HepG2 (cell line): ENCODE measurements at regions not wholly inside any gene's neighbourhood (a gene's known extent, or its start where the extent isn't known, plus 50 kb on each side); places are given as distances from the start of the nearest gene placed in this dataset.

Experiments used
- ATAC-seq: fragments of 200-7000 bp; cut with Tn5 transposase; 3 replicates; pipeline ENCODE4 v1.9.1; 2020; ENCODE audit warnings: mild to moderate bottlenecking, moderate library complexity
- BruUV-seq: library from RNA; stranded (reverse); fragments of 400-500 nt; replicated peaks from 2 replicates; lab custom pipeline; 2021; lab: Mats Ljungman, UMichigan
- CTCF ChIA-PET: fragments of 300-600 bp; formaldehyde crosslinking; extraction: SDS; loops from one replicate; lab custom pipeline; 2021; ENCODE audit warnings: low total read pairs, inconsistent platforms, low intra/inter-chr PET ratio; lab: Yijun Ruan, JAX
- POLR2A ChIA-PET: fragments of 350-600 bp; sonication (Branson Sonifier 250); formaldehyde crosslinking; loops from one replicate; lab custom pipeline; 2020; ENCODE audit warnings: antibody characterized with exemption, inconsistent platforms; lab: Yijun Ruan, JAX
- DNase-seq: peaks from one replicate; pipeline ENCODE4 v3.0.0-alpha.2; 2015; ENCODE audit warnings: low spot score
- FAIRE-seq: peaks from 3 replicates; lab custom pipeline; 2011; peaks lifted over from hg19 to GRCh38; lab: Jason Lieb, UNC
- H2AFZ ChIP-seq: one replicate; pipeline ENCODE4 v1.6.1; 2011; ENCODE audit warnings: low read length, inconsistent platforms
- H3K27ac ChIP-seq: fragments of 300-600 bp; 3 replicates; pipeline ENCODE4 v1.8.0; 2011; ENCODE audit warnings: mixed run types, mild to moderate bottlenecking, mixed read lengths, low read length, inconsistent platforms; ENCODE audit not compliant: insufficient read depth; ENCODE audit errors: extremely low read length
- H3K27me3 ChIP-seq, 2 experiments: fragments of 200-600 bp in 1 of 2; 2 replicates in 1 of 2; 3 replicates in 1 of 2; pipeline versions ENCODE4 v1.6.0 to v1.8.0; 2011; ENCODE audit warnings: low read length in 2 of 2, mild to moderate bottlenecking in 2 of 2, moderate library complexity in 2 of 2, inconsistent platforms in 1 of 2; ENCODE audit not compliant: insufficient read depth in 2 of 2, control insufficient read depth in 1 of 2
- H3K36me3 ChIP-seq, 2 experiments: fragments of 200-600 bp in 1 of 2; replicated peaks in 1 of 2; 2 replicates in 1 of 2; 3 replicates in 1 of 2; pipeline versions ENCODE4 v1.5.1 to v1.8.0; 2011; ENCODE audit warnings: low read length in 2 of 2, inconsistent platforms in 1 of 2; ENCODE audit not compliant: insufficient read depth in 2 of 2, control insufficient read depth in 1 of 2
- H3K4me1 ChIP-seq: 2 replicates; pipeline ENCODE4 v1.5.1; 2012; ENCODE audit warnings: low read length, inconsistent platforms; ENCODE audit not compliant: insufficient read depth
- H3K4me2 ChIP-seq: 2 replicates; pipeline ENCODE4 v1.6.0; 2011; ENCODE audit warnings: low read depth, low read length, inconsistent platforms
- H3K4me3 ChIP-seq, 3 experiments: fragments of 200-600 bp in 1 of 3; sonication (generic), shearing (Covaris generic) in 1 of 3; replicated peaks in 1 of 3; 2 replicates each; pipeline ENCODE4 v1.5.1; 2011 to 2016; ENCODE audit warnings: low read length in 3 of 3, inconsistent platforms in 2 of 3, low read depth in 2 of 3, mild to moderate bottlenecking in 2 of 3, control low read depth in 1 of 3, mixed read lengths in 1 of 3; ENCODE audit not compliant: insufficient read depth in 1 of 3
- H3K79me2 ChIP-seq: one replicate; pipeline ENCODE4 v1.6.1; 2011; ENCODE audit warnings: low read length, inconsistent platforms; ENCODE audit not compliant: insufficient read depth
- H3K9ac ChIP-seq: 2 replicates; pipeline ENCODE4 v1.6.0; 2011; ENCODE audit warnings: mild to moderate bottlenecking, low read depth, low read length, inconsistent platforms; ENCODE audit not compliant: insufficient read depth
- H3K9me3 ChIP-seq: 2 replicates; pipeline ENCODE4 v1.5.1; 2012; ENCODE audit warnings: mild to moderate bottlenecking, low read length
- H4K20me1 ChIP-seq: 2 replicates; pipeline ENCODE4 v1.6.0; 2011; ENCODE audit warnings: inconsistent platforms, mild to moderate bottlenecking, low read length, moderate library complexity; ENCODE audit not compliant: insufficient read depth
- ASH2L ChIP-seq: fragments of 300-600, 200-600 bp; sonication (generic); IDR thresholded peaks from 2 replicates; pipeline ENCODE4 v1.7.0; 2017; ENCODE audit warnings: low read depth, mild to moderate bottlenecking, moderate library complexity, mixed read lengths, low read length; ENCODE audit not compliant: insufficient read length
- GMEB2 ChIP-seq: IDR thresholded peaks from 2 replicates; pipeline ENCODE4 v1.6.1; 2016; ENCODE audit warnings: missing biosample characterization, missing genetic modification reagents, low read depth
- HES4 ChIP-seq: sonication (generic); formaldehyde crosslinking; IDR thresholded peaks from 2 replicates; pipeline ENCODE4 v1.9.0; 2021; ENCODE audit warnings: mild to moderate bottlenecking, missing genetic modification reagents, borderline replicate concordance
- NFYC ChIP-seq: IDR thresholded peaks from 2 replicates; pipeline ENCODE4 v1.6.1; 2016; ENCODE audit warnings: missing genetic modification reagents, missing compliant biosample characterization
- ZNF777 ChIP-seq: sonication (generic); formaldehyde crosslinking; IDR thresholded peaks from 2 replicates; pipeline ENCODE4 v1.4.0; 2020; ENCODE audit warnings: missing genetic modification reagents
- ZNF883 ChIP-seq: sonication (generic); formaldehyde crosslinking; IDR thresholded peaks from 2 replicates; pipeline ENCODE4 v1.5.1; 2020; ENCODE audit warnings: mild to moderate bottlenecking, missing genetic modification reagents; ENCODE audit errors: not compliant biosample characterization
- WGBS: methylation state at CpG from one replicate; pipeline ENCODE4 v1.1.6; 2017; ENCODE audit warnings: low lambda C conversion rate; 5-methylcytosine and 5-hydroxymethylcytosine counted together
- in situ Hi-C: cut with HindIII; loops from 2 replicates; pipeline ENCODE4 v1.10.0; 2017; ENCODE audit warnings: low pct_unique_long_range_greater_than_20kb; ENCODE audit not compliant: extremely low pct_ligation_motif_present
- intact Hi-C: fragments of 100-400 bp; cut with micrococcal nuclease; formaldehyde crosslinking; loops from one replicate; pipeline ENCODE4 v1.10.0; 2022; ENCODE audit not compliant: unreplicated experiment
- TF ChIP-seq, protein P1 (sequence below): IDR thresholded peaks from 2 replicates; pipeline ENCODE4 v1.6.1; 2016; ENCODE audit warnings: low read depth, missing genetic modification reagents, missing compliant biosample characterization

DNA sequence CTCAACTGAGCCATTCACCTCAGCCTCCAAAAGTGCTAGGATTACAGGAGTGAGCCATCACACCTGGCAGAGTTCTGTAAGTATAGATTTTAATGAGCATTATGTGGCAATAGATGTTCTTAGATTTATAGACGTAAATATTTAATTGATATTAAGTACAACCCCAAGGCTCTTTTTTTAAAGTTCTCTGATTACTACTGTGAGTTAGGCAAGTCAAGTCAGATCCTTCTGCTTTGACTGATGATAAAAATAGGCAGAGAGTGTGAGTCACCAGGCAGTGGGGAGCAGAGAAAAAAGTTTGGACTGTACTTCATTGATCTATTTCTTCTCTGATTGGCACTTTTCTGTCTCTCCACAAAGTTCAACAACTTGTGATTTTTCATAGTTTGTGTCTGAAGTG is 1379.9 kb downstream of the UQCRFS1 start:
- TF ChIP-seq ASH2L: no peak
- TF ChIP-seq ZNF883 (CRISPR knock-in tag): no peak
- no peak for TF ChIP-seq ZNF777 (CRISPR knock-in tag)
- no peak for TF ChIP-seq NFYC (CRISPR knock-in tag)
- TF ChIP-seq, protein P1, sequence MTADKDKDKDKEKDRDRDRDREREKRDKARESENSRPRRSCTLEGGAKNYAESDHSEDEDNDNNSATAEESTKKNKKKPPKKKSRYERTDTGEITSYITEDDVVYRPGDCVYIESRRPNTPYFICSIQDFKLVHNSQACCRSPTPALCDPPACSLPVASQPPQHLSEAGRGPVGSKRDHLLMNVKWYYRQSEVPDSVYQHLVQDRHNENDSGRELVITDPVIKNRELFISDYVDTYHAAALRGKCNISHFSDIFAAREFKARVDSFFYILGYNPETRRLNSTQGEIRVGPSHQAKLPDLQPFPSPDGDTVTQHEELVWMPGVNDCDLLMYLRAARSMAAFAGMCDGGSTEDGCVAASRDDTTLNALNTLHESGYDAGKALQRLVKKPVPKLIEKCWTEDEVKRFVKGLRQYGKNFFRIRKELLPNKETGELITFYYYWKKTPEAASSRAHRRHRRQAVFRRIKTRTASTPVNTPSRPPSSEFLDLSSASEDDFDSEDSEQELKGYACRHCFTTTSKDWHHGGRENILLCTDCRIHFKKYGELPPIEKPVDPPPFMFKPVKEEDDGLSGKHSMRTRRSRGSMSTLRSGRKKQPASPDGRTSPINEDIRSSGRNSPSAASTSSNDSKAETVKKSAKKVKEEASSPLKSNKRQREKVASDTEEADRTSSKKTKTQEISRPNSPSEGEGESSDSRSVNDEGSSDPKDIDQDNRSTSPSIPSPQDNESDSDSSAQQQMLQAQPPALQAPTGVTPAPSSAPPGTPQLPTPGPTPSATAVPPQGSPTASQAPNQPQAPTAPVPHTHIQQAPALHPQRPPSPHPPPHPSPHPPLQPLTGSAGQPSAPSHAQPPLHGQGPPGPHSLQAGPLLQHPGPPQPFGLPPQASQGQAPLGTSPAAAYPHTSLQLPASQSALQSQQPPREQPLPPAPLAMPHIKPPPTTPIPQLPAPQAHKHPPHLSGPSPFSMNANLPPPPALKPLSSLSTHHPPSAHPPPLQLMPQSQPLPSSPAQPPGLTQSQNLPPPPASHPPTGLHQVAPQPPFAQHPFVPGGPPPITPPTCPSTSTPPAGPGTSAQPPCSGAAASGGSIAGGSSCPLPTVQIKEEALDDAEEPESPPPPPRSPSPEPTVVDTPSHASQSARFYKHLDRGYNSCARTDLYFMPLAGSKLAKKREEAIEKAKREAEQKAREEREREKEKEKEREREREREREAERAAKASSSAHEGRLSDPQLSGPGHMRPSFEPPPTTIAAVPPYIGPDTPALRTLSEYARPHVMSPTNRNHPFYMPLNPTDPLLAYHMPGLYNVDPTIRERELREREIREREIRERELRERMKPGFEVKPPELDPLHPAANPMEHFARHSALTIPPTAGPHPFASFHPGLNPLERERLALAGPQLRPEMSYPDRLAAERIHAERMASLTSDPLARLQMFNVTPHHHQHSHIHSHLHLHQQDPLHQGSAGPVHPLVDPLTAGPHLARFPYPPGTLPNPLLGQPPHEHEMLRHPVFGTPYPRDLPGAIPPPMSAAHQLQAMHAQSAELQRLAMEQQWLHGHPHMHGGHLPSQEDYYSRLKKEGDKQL: no peak
- no peak for TF ChIP-seq HES4 (CRISPR knock-in tag)
- no peak for TF ChIP-seq GMEB2 (CRISPR knock-in tag)
- TF ChIP-seq, all 625 proteins: peak for 0
- no peak for DNase-seq
- 0% methylated on average over 1 of the region's 1 CpG for WGBS
- CTCF ChIA-PET: no interaction called here
- intact Hi-C loops (no loop called here), in situ Hi-C loops (no loop called here)
- H3K4me2 ChIP-seq: no peak overlapping the region
- no peak overlapping the region for H3K4me3 ChIP-seq
- ATAC-seq: no peak
- H3K36me3 ChIP-seq: no peaks in the 10 kb centered on the region
- H3K79me2 ChIP-seq: no peaks in the 10 kb centered on the region
- H2AFZ ChIP-seq: no peak overlapping the region
- no peak for FAIRE-seq
- BruUV-seq: no TSS peak
- no peaks in the 10 kb centered on the region for H4K20me1 ChIP-seq
- H3K27ac ChIP-seq: no peak overlapping the region
- POLR2A ChIA-PET: no interaction called here
- H3K27me3 ChIP-seq: no peaks in the 10 kb centered on the region
- H3K9ac ChIP-seq: no peak overlapping the region
- peaks cover 30% of the 10 kb centered on the region for H3K9me3 ChIP-seq
- H3K4me1 ChIP-seq: no peaks in the 10 kb centered on the region
